ENCODE measurements at regions not wholly inside any gene's neighbourhood (a gene's known extent, or its start where the extent isn't known, plus 50 kb on each side); places are given as distances from the start of the nearest gene placed in this dataset.

- TF ChIP-seq CHD7 (IDR thresholded peaks at IDR 0.05; ENCODE audit: insufficient replicate concordance, low read length) (no peak), POU5F1 (IDR thresholded peaks at IDR 0.05; ENCODE audit: low read depth, low read length) (no peak), RFX5 (IDR thresholded peaks at IDR 0.05; ENCODE audit: borderline replicate concordance, low read depth, low read length) (no peak), ZNF274 (IDR thresholded peaks at IDR 0.05; ENCODE audit: borderline replicate concordance, extremely low read depth, low read length) (no peak), GTF2F1 (IDR thresholded peaks at IDR 0.05; ENCODE audit: borderline replicate concordance, low read depth, low read length) (no peak), ATF2 (IDR thresholded peaks at IDR 0.05; ENCODE audit: low read length) (no peak), SUZ12 (IDR thresholded peaks at IDR 0.05; ENCODE audit: low read length) (no peak)
Measured at GRCh38 chr5:77152441-77152840, 58.0 kb upstream of the PDE8B start (continued).

Data from H1 (cell line).